H1 (cell line): ENCODE measurements at regions not wholly inside any gene's neighbourhood (a gene's known extent, or its start where the extent isn't known, plus 50 kb on each side); places are given as distances from the start of the nearest gene placed in this dataset.

ENCODE experiments used
- CTCF ChIA-PET: fragments of 300-600 bp; sonication (Branson Sonifier 250); formaldehyde crosslinking; loops from one replicate; lab custom pipeline; 2021; ENCODE audit not compliant: partially characterized antibody; lab: Charles Lee
- POLR2A ChIA-PET: fragments of 300-600 bp; sonication (Branson Sonifier 250); formaldehyde crosslinking; loops from one replicate; lab custom pipeline; 2021; ENCODE audit warnings: inconsistent platforms; ENCODE audit not compliant: partially characterized antibody; lab: Charles Lee
- DNase-seq, 2 experiments: peaks; one replicate each; pipeline versions ENCODE4 v3.0.0 to v3.0.0-alpha.2; 2010 to 2022; ENCODE audit warnings: low spot score in 2 of 2, low read depth in 1 of 2, mixed read lengths in 1 of 2
- FAIRE-seq: peaks from 2 replicates; lab custom pipeline; 2011; peaks lifted over from hg19 to GRCh38; lab: Jason Lieb, UNC
- H2AFZ ChIP-seq: 2 replicates; pipeline ENCODE4 v1.8.1; 2012; ENCODE audit warnings: low read length, inconsistent platforms
- H2AK5ac ChIP-seq: 2 replicates; pipeline ENCODE4 v1.6.1; 2013; ENCODE audit warnings: low read depth, low read length
- H2BK120ac ChIP-seq: replicated peaks from 2 replicates; pipeline ENCODE3; 2013; ENCODE audit warnings: low read depth, low read length, inconsistent platforms
- H2BK12ac ChIP-seq: 2 replicates; pipeline ENCODE4 v1.6.1; 2013; ENCODE audit warnings: low read depth, low read length
- H2BK15ac ChIP-seq: 2 replicates; pipeline ENCODE4 v1.6.1; 2013; ENCODE audit warnings: low read length
- H2BK20ac ChIP-seq: 2 replicates; pipeline ENCODE4 v1.6.1; 2013; ENCODE audit warnings: low read length
- H2BK5ac ChIP-seq: 2 replicates; pipeline ENCODE4 v1.6.1; 2013; ENCODE audit warnings: low read depth, low read length
- H3K14ac ChIP-seq: 2 replicates; pipeline ENCODE4 v1.6.1; 2013; ENCODE audit warnings: inconsistent platforms; ENCODE audit not compliant: insufficient read length
- H3K18ac ChIP-seq: 2 replicates; pipeline ENCODE4 v1.6.1; 2013; ENCODE audit warnings: low read length; ENCODE audit errors: extremely low read depth
- H3K23ac ChIP-seq: 2 replicates; pipeline ENCODE4 v1.6.1; 2013; ENCODE audit warnings: inconsistent platforms; ENCODE audit not compliant: insufficient read length
- H3K23me2 ChIP-seq: 2 replicates; pipeline ENCODE4 v1.6.1; 2013; ENCODE audit warnings: low read depth, low read length
- H3K27ac ChIP-seq: 2 replicates; pipeline ENCODE4 v1.6.1; 2011; ENCODE audit warnings: low read depth, low read length, inconsistent platforms
- H3K27me3 ChIP-seq, 4 experiments: replicated peaks in 1 of 4; 1 replicate in 1 of 4; 2 replicates in 3 of 4; pipeline versions ENCODE4 v1.6.1 to v1.8.1; 2011 to 2013; ENCODE audit warnings: low read length in 3 of 4, mild to moderate bottlenecking in 3 of 4, inconsistent platforms in 2 of 4, mixed read lengths in 2 of 4, moderate library complexity in 1 of 4; ENCODE audit not compliant: control insufficient read depth in 3 of 4, insufficient read depth in 3 of 4; ENCODE audit errors: extremely low read depth in 1 of 4
- H3K36me3 ChIP-seq, 4 experiments: 2 replicates each; pipeline versions ENCODE4 v1.6.1 to v1.8.1; 2011 to 2013; ENCODE audit warnings: mild to moderate bottlenecking in 4 of 4, low read length in 3 of 4, moderate library complexity in 2 of 4, control low read depth in 1 of 4, inconsistent platforms in 1 of 4; ENCODE audit not compliant: insufficient read depth in 4 of 4, control insufficient read depth in 2 of 4
- H3K4ac ChIP-seq: replicated peaks from 2 replicates; pipeline ENCODE3; 2013; ENCODE audit warnings: low read length, low read depth, mixed read lengths, inconsistent platforms; ENCODE audit not compliant: insufficient read length
- H3K4me1 ChIP-seq, 4 experiments: replicated peaks in 1 of 4; 1 replicate in 1 of 4; 2 replicates in 3 of 4; pipeline versions ENCODE4 v1.6.1 to v1.8.1; 2011 to 2013; ENCODE audit warnings: low read length in 3 of 4, inconsistent platforms in 2 of 4, mixed read lengths in 1 of 4; ENCODE audit not compliant: insufficient read depth in 4 of 4, control insufficient read depth in 3 of 4
- H3K4me2 ChIP-seq, 2 experiments: 2 replicates each; pipeline versions ENCODE4 v1.6.1 to v1.8.1; 2011 to 2013; ENCODE audit warnings: low read depth in 2 of 2, low read length in 2 of 2, control low read depth in 1 of 2, inconsistent platforms in 1 of 2, mild to moderate bottlenecking in 1 of 2; ENCODE audit not compliant: insufficient read depth in 1 of 2
- H3K4me3 ChIP-seq, 4 experiments: fragments of 200-600, 300-600 bp in 1 of 4; sonication (generic), shearing (Covaris generic), sonication (Bioruptor Twin) in 1 of 4; 2 replicates each; pipeline versions ENCODE4 v1.5.1 to v1.8.1; 2011 to 2016; ENCODE audit warnings: low read length in 4 of 4, low read depth in 3 of 4, control low read depth in 2 of 4, inconsistent platforms in 2 of 4, mild to moderate bottlenecking in 2 of 4, mixed read lengths in 1 of 4, moderate library complexity in 1 of 4; ENCODE audit not compliant: insufficient read depth in 2 of 4; ENCODE audit errors: extremely low read depth in 1 of 4
- H3K56ac ChIP-seq: replicated peaks from 2 replicates; pipeline ENCODE3; 2013; ENCODE audit warnings: low read depth, mild to moderate bottlenecking, mixed read lengths, low read length, inconsistent platforms; ENCODE audit not compliant: insufficient read length
- H3K79me1 ChIP-seq: 2 replicates; pipeline ENCODE4 v1.6.1; 2013; ENCODE audit warnings: low read depth, low read length, control low read depth
- H3K79me2 ChIP-seq, 2 experiments: 2 replicates each; pipeline versions ENCODE4 v1.6.1 to v1.8.1; 2012 to 2013; ENCODE audit warnings: low read length in 2 of 2, mild to moderate bottlenecking in 2 of 2, inconsistent platforms in 1 of 2; ENCODE audit not compliant: insufficient read depth in 2 of 2, control insufficient read depth in 1 of 2
- H3K9ac ChIP-seq, 4 experiments: replicated peaks in 1 of 4; 1 replicate in 1 of 4; 2 replicates in 3 of 4; pipeline versions ENCODE4 v1.6.1 to v1.8.1; 2011 to 2013; ENCODE audit warnings: low read depth in 3 of 4, low read length in 3 of 4, control low read depth in 2 of 4, mild to moderate bottlenecking in 2 of 4, moderate library complexity in 2 of 4, inconsistent platforms in 1 of 4; ENCODE audit errors: extremely low read depth in 1 of 4
- H3K9me3 ChIP-seq, 2 experiments: 2 replicates each; pipeline versions ENCODE4 v1.6.1 to v1.8.1; 2012 to 2013; ENCODE audit warnings: mild to moderate bottlenecking in 2 of 2, moderate library complexity in 2 of 2, control low read depth in 1 of 2, inconsistent platforms in 1 of 2, low read depth in 1 of 2, low read length in 1 of 2, mixed read lengths in 1 of 2; ENCODE audit not compliant: insufficient read depth in 2 of 2
- H4K20me1 ChIP-seq, 2 experiments: replicated peaks in 1 of 2; 2 replicates each; pipeline versions ENCODE3 to v1.8.1; 2011 to 2013; ENCODE audit warnings: inconsistent platforms in 2 of 2, low read length in 2 of 2, mild to moderate bottlenecking in 1 of 2; ENCODE audit not compliant: insufficient read depth in 2 of 2, control insufficient read depth in 1 of 2
- H4K5ac ChIP-seq: 2 replicates; pipeline ENCODE4 v1.6.1; 2013; ENCODE audit warnings: low read length, low read depth, mixed read lengths, inconsistent platforms; ENCODE audit not compliant: insufficient read length
- H4K8ac ChIP-seq: 2 replicates; pipeline ENCODE4 v1.8.0; 2013; ENCODE audit warnings: mild to moderate bottlenecking, moderate library complexity, low read length, inconsistent platforms; ENCODE audit not compliant: insufficient read depth; ENCODE audit errors: extremely low read depth
- H4K91ac ChIP-seq: replicated peaks from 2 replicates; pipeline ENCODE3; 2013; ENCODE audit warnings: low read length, mixed read lengths, inconsistent platforms; ENCODE audit not compliant: insufficient read length
- BCL11A ChIP-seq, 2 experiments: IDR thresholded peaks; one replicate each; pipeline ENCODE4 v1.6.1; 2011; ENCODE audit warnings: low read depth in 2 of 2, low read length in 2 of 2, mild to moderate bottlenecking in 2 of 2
- CBX5 ChIP-seq: fragments of 300-800, 300-1000 bp; sonication (generic); IDR thresholded peaks from 2 replicates; pipeline ENCODE4 v1.7.1; 2016; ENCODE audit warnings: antibody characterized with exemption, low read length, low read depth
- CHD1 ChIP-seq: IDR thresholded peaks from 2 replicates; pipeline ENCODE4 v1.6.1; 2012; ENCODE audit warnings: low read depth, low read length, improper control_type of control experiment
- E2F6 ChIP-seq: IDR thresholded peaks from 2 replicates; pipeline ENCODE4 v1.6.1; 2012; ENCODE audit warnings: inconsistent platforms
- GABPA ChIP-seq: IDR thresholded peaks from 2 replicates; pipeline ENCODE4 v1.6.1; 2011; ENCODE audit warnings: mild to moderate bottlenecking, low read length, moderate library complexity, borderline replicate concordance; ENCODE audit not compliant: insufficient read depth
- HDAC2 ChIP-seq, 2 experiments: fragments of 300-600 bp in 1 of 2; sonication (generic) in 1 of 2; IDR thresholded peaks; 2 replicates each; pipeline ENCODE4 v1.6.1; 2011 to 2012; ENCODE audit warnings: low read depth in 2 of 2, low read length in 2 of 2, mild to moderate bottlenecking in 2 of 2, moderate library complexity in 2 of 2, borderline replicate concordance in 1 of 2, inconsistent platforms in 1 of 2
- POU5F1 ChIP-seq: IDR thresholded peaks from 2 replicates; pipeline ENCODE4 v1.6.1; 2011; ENCODE audit warnings: low read depth, mild to moderate bottlenecking, low read length, moderate library complexity
- SP1 ChIP-seq: IDR thresholded peaks from 2 replicates; pipeline ENCODE4 v1.6.1; 2011; ENCODE audit warnings: low read depth, low read length
- SUZ12 ChIP-seq: fragments of 200-600 bp; sonication (generic); IDR thresholded peaks from 2 replicates; pipeline ENCODE4 v1.6.1; 2012; ENCODE audit warnings: mild to moderate bottlenecking, inconsistent platforms, low read length, moderate library complexity, mixed read lengths
- WGBS, 2 experiments: shearing (Covaris generic) in 1 of 2; methylation state at CpG; one replicate each; pipeline versions ENCODE4 v1.1.6 to v1.1.7; 2013 to 2015; ENCODE audit warnings: low lambda C conversion rate in 2 of 2, mixed read lengths in 2 of 2, inconsistent platforms in 1 of 2, low coverage in 1 of 2, missing lambda C conversion rate in 1 of 2; ENCODE audit not compliant: insufficient replicate concordance in 2 of 2, insufficient coverage in 1 of 2, insufficient read length in 1 of 2; ENCODE audit errors: extremely low coverage in 1 of 2, missing lambda C conversion rate in 1 of 2; 5-methylcytosine and 5-hydroxymethylcytosine counted together
- TF ChIP-seq, protein P1 (sequence below): IDR thresholded peaks from 2 replicates; pipeline ENCODE4 v1.6.1; 2012; ENCODE audit warnings: low read length, inconsistent platforms

DNA sequence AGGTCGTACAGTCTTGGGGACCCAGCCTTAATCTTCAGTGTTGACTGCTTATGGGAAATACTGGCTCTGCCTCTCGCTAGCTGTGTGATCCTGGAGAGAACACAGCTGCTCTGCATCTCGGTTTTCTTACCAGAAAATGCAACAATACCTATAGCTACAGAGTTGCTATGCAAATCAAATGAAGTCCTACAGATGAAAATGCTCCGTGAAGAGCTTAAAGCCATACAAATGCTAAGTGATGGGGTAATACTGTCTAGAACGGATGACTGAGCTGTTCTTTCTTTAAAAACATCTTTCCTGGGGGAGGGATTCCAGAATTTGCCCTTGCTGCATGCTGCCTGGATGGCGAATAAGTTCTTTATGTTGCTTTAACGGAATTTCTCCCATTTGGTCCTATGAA, 132.0 kb downstream of the ZBTB18 start:
- CTCF ChIA-PET: interaction anchor here (0.7 to 1.1 kb wide), 4 partner anchors 15 to 102 kb away, joined by 3 read pairs; no protein-coding TSS in a partner anchor
- no peak for TF ChIP-seq GABPA
- no peak for TF ChIP-seq POU5F1
- no peak for TF ChIP-seq BCL11A (IDR thresholded peaks at IDR 0.05; ENCODE audit: low read depth in 2 of 2, low read length in 2 of 2)
- TF ChIP-seq CHD1: no peak
- no peak for TF ChIP-seq SUZ12
- no peak for TF ChIP-seq E2F6
- TF ChIP-seq HDAC2 (IDR thresholded peaks at IDR 0.05; ENCODE audit: borderline replicate concordance in 1 of 2, low read depth in 2 of 2, low read length in 2 of 2): no peak
- no peak for TF ChIP-seq SP1
- TF ChIP-seq, protein P1, sequence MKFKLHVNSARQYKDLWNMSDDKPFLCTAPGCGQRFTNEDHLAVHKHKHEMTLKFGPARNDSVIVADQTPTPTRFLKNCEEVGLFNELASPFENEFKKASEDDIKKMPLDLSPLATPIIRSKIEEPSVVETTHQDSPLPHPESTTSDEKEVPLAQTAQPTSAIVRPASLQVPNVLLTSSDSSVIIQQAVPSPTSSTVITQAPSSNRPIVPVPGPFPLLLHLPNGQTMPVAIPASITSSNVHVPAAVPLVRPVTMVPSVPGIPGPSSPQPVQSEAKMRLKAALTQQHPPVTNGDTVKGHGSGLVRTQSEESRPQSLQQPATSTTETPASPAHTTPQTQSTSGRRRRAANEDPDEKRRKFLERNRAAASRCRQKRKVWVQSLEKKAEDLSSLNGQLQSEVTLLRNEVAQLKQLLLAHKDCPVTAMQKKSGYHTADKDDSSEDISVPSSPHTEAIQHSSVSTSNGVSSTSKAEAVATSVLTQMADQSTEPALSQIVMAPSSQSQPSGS: no peak
- TF ChIP-seq CBX5: no peak
- Histone ChIP-seq H2BK5ac (no peak overlapping the region), H3K4ac (no peak overlapping the region), H3K27me3 (no peaks in the 10 kb centered on the region), H3K4me1 (peaks cover 0 to 2% (median 0%) of the 10 kb centered on the region in 4 experiments; a peak in 2 of 7 replicates), H3K56ac (no peak overlapping the region), H3K79me1 (no peaks in the 10 kb centered on the region), H3K79me2 (no peaks in the 10 kb centered on the region), H3K9ac (no peak overlapping the region), H3K9me3 (no peaks in the 10 kb centered on the region), H2BK20ac (no peak overlapping the region), H3K4me2 (no peak overlapping the region), H2BK120ac (no peak overlapping the region), H2AK5ac (no peak overlapping the region), H4K91ac (no peak overlapping the region), H3K4me3 (no peak overlapping the region), H3K23me2 (no peaks in the 10 kb centered on the region), H3K27ac (no peak overlapping the region), H4K5ac (no peak overlapping the region), H3K18ac (no peak overlapping the region), H3K36me3 (no peaks in the 10 kb centered on the region), H2BK15ac (no peak overlapping the region), H4K20me1 (no peaks in the 10 kb centered on the region), H3K14ac (no peak overlapping the region), H4K8ac (0 out of 2 replicates have a peak overlapping the region, but pooled peaks have one; percentile 53), H2AFZ (no peak overlapping the region), H3K23ac (no peak overlapping the region), H2BK12ac (0 out of 2 replicates have a peak overlapping the region, but pooled peaks have one; percentile 12)
- POLR2A ChIA-PET: no interaction called here
- no peak for DNase-seq
- FAIRE-seq: no peak
- 71% methylated on average over 7 of the region's 7 CpGs; no CpG with 5 or more reads in 1 of the 2 experiments for WGBS, 2 experiments
